Keratinocyte (primary cell): ENCODE measurements at regions not wholly inside any gene's neighbourhood (a gene's known extent, or its start where the extent isn't known, plus 50 kb on each side); places are given as distances from the start of the nearest gene placed in this dataset.

ENCODE experiments used
- DNase-seq: peaks from one replicate; pipeline ENCODE4 v3.0.0-alpha.2; 2011; ENCODE audit warnings: low read depth, missing footprints, low spot score
- FAIRE-seq: peaks from 2 replicates; lab custom pipeline; 2011; peaks lifted over from hg19 to GRCh38; lab: Jason Lieb, UNC
- H2AFZ ChIP-seq: 2 replicates; pipeline ENCODE4 v1.6.0; 2012; ENCODE audit warnings: low read length, control low read depth, inconsistent platforms; ENCODE audit not compliant: control insufficient read depth
- H3K27ac ChIP-seq: 2 replicates; pipeline ENCODE4 v1.5.1; 2011; ENCODE audit warnings: low read length; ENCODE audit not compliant: control insufficient read depth, insufficient read depth
- H3K27me3 ChIP-seq: 3 replicates; pipeline ENCODE4 v1.6.0; 2011; ENCODE audit warnings: low read length; ENCODE audit not compliant: control insufficient read depth, insufficient read depth; ENCODE audit errors: extremely low read depth
- H3K36me3 ChIP-seq, 2 experiments: 2 replicates in 1 of 2; 3 replicates in 1 of 2; pipeline ENCODE4 v1.5.1; 2011; ENCODE audit warnings: low read length in 2 of 2, mild to moderate bottlenecking in 1 of 2; ENCODE audit not compliant: control insufficient read depth in 2 of 2, insufficient read depth in 2 of 2; ENCODE audit errors: extremely low read depth in 1 of 2
- H3K4me1 ChIP-seq: 3 replicates; pipeline ENCODE4 v1.5.1; 2011; ENCODE audit warnings: low read length; ENCODE audit not compliant: control insufficient read depth, insufficient read depth; ENCODE audit errors: extremely low read depth
- H3K4me2 ChIP-seq: 3 replicates; pipeline ENCODE4 v1.6.0; 2011; ENCODE audit warnings: low read depth, low read length; ENCODE audit not compliant: control insufficient read depth, insufficient read depth; ENCODE audit errors: extremely low read depth
- H3K4me3 ChIP-seq, 3 experiments: fragments of 200-600 bp in 1 of 3; sonication (generic) in 1 of 3; 2 replicates in 2 of 3; 3 replicates in 1 of 3; pipeline ENCODE4 v1.5.1; 2011 to 2016; ENCODE audit warnings: low read length in 3 of 3, mild to moderate bottlenecking in 3 of 3, control low read depth in 2 of 3, inconsistent platforms in 1 of 3, low read depth in 1 of 3, mixed read lengths in 1 of 3, mixed run types in 1 of 3, moderate library complexity in 1 of 3; ENCODE audit not compliant: control insufficient read depth in 2 of 3, insufficient read depth in 2 of 3; ENCODE audit errors: extremely low read depth in 1 of 3
- H3K79me2 ChIP-seq: 2 replicates; pipeline ENCODE4 v1.6.0; 2012; ENCODE audit warnings: low read length; ENCODE audit not compliant: control insufficient read depth, insufficient read depth
- H3K9ac ChIP-seq: 3 replicates; pipeline ENCODE4 v1.6.0; 2011; ENCODE audit warnings: low read length; ENCODE audit not compliant: control insufficient read depth, insufficient read depth; ENCODE audit errors: extremely low read depth
- H3K9me1 ChIP-seq: 3 replicates; pipeline ENCODE4 v1.6.0; 2011; ENCODE audit warnings: low read length; ENCODE audit not compliant: control insufficient read depth, insufficient read depth; ENCODE audit errors: extremely low read depth
- H3K9me3 ChIP-seq: 2 replicates; pipeline ENCODE4 v1.5.1; 2012; ENCODE audit warnings: low read depth, low read length; ENCODE audit not compliant: control insufficient read depth
- H4K20me1 ChIP-seq: 3 replicates; pipeline ENCODE4 v1.6.0; 2011; ENCODE audit warnings: low read length; ENCODE audit not compliant: control insufficient read depth, insufficient read depth; ENCODE audit errors: extremely low read depth
- CTCF ChIP-seq, 3 experiments: IDR thresholded peaks in 1 of 3; conservative IDR thresholded peaks in 1 of 3; optimal IDR thresholded peaks in 1 of 3; 2 replicates in 2 of 3; 3 replicates in 1 of 3; pipeline versions ENCODE3 to v1.5.1; 2011; ENCODE audit warnings: low read length in 3 of 3, mild to moderate bottlenecking in 3 of 3, moderate library complexity in 2 of 3, control low read depth in 1 of 3, inconsistent platforms in 1 of 3; ENCODE audit not compliant: insufficient read depth in 2 of 3; ENCODE audit errors: extremely low read depth in 1 of 3
- EZH2 ChIP-seq: IDR thresholded peaks from one replicate; pipeline ENCODE4 v1.6.1; 2012; ENCODE audit warnings: inconsistent platforms, mild to moderate bottlenecking, low read length, moderate library complexity
- dilution Hi-C: fragments of 300-500 bp; cut with MboI; formaldehyde crosslinking; loops from one replicate; pipeline ENCODE4 v1.7.0; 2020; ENCODE audit warnings: low sequenced_read_pairs; ENCODE audit not compliant: extremely low pct_ligation_motif_present

DNA sequence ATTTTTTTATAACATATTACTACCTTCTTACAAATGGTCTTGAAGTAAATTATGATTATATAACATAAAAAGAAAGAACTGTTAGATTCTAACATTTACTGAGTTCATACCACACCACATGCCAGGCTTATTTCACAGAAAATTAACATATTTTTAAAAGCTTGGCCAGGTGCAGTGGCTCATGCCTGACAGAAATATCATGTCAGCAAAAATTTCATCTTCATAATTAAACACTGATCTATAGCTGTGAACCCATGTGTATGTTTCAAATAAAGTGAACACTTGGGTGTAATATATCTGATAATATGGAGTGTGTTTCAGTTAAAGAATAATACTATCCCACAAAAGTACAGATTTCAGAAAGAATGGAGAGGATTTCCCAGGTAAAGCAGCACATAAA, 296.5 kb downstream of the SI start:
- H4K20me1 ChIP-seq = no peaks in the 10 kb centered on the region
- FAIRE-seq (no peak), DNase-seq (no peak)
- dilution Hi-C loops = no loop called here
- H2AFZ ChIP-seq = no peak overlapping the region
- H3K9ac ChIP-seq = no peak overlapping the region
- TF ChIP-seq CTCF (optimal IDR thresholded peaks at IDR 0.05 in 1 of 3, IDR thresholded peaks at IDR 0.05 in 1 of 3, conservative IDR thresholded peaks at IDR 0.05 in 1 of 3; ENCODE audit: extremely low read depth in 1 of 3, insufficient read depth in 2 of 3, low read length in 3 of 3) (no peak), EZH2 (no peak)
- no peak overlapping the region for H3K4me2 ChIP-seq
- no peaks in the 10 kb centered on the region for H3K9me3 ChIP-seq
- H3K9me1 ChIP-seq = no peaks in the 10 kb centered on the region
- H3K79me2 ChIP-seq = no peaks in the 10 kb centered on the region
- no peaks in the 10 kb centered on the region for H3K36me3 ChIP-seq
- H3K27ac ChIP-seq = no peak overlapping the region
- no peaks in the 10 kb centered on the region for H3K4me1 ChIP-seq
- H3K27me3 ChIP-seq = no peaks in the 10 kb centered on the region
- no peak overlapping the region for H3K4me3 ChIP-seq

DNA sequence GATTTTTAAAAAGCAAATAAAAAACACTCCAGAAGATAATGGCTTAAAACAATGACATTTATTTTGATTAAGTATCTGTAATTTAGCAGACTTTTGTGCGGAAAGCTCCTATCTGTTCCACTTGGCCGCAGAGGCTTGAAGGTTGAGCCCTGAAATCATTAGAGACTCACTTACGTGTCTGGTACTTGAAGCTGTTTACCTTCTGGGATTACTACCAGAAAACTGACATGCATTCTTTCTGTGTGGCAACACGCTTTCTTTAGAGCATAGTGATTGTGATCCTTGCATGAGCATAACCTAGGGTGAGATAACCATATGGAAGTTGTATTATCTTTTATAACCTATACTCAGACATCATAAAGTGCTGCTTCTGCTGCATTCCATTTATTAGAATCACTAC, 298.5 kb downstream of the SI start:
- H2AFZ ChIP-seq = no peak overlapping the region
- no peak overlapping the region for H3K9ac ChIP-seq
- no peaks in the 10 kb centered on the region for H3K79me2 ChIP-seq
- no peaks in the 10 kb centered on the region for H3K4me1 ChIP-seq
- no peaks in the 10 kb centered on the region for H4K20me1 ChIP-seq
- TF ChIP-seq EZH2 (no peak), CTCF (optimal IDR thresholded peaks at IDR 0.05 in 1 of 3, IDR thresholded peaks at IDR 0.05 in 1 of 3, conservative IDR thresholded peaks at IDR 0.05 in 1 of 3; ENCODE audit: extremely low read depth in 1 of 3, insufficient read depth in 2 of 3, low read length in 3 of 3) (no peak)
- no peaks in the 10 kb centered on the region for H3K27me3 ChIP-seq
- no peak for DNase-seq
- no peak for FAIRE-seq
- no peak overlapping the region for H3K27ac ChIP-seq
- no peak overlapping the region for H3K4me3 ChIP-seq
- no peaks in the 10 kb centered on the region for H3K9me1 ChIP-seq
- no peaks in the 10 kb centered on the region for H3K9me3 ChIP-seq
- H3K36me3 ChIP-seq = no peaks in the 10 kb centered on the region
- dilution Hi-C loops = no loop called here
- no peak overlapping the region for H3K4me2 ChIP-seq
